HL-60 (cell line): ENCODE measurements at regions not wholly inside any gene's neighbourhood (a gene's known extent, or its start where the extent isn't known, plus 50 kb on each side); places are given as distances from the start of the nearest gene placed in this dataset.

Experiments used
- DNase-seq, 2 experiments: peaks; one replicate each; pipeline ENCODE4 v3.0.0-alpha.2; 2010 to 2020; ENCODE audit warnings: low read depth in 1 of 2, low spot score in 1 of 2
- H3K27ac ChIP-seq: fragments of 250-450 bp; sonication (Bioruptor Pico); replicated peaks from 2 replicates; pipeline ENCODE4 v1.5.1; 2020; ENCODE audit warnings: mild to moderate bottlenecking, moderate library complexity
- H3K27me3 ChIP-seq: fragments of 250-450 bp; sonication (Bioruptor Pico); 2 replicates; pipeline ENCODE4 v1.5.1; 2021; ENCODE audit warnings: mild to moderate bottlenecking, moderate library complexity; ENCODE audit not compliant: insufficient read depth, poor library complexity, severe bottlenecking
- H3K4me3 ChIP-seq: replicated peaks from 2 replicates; pipeline ENCODE4 v1.5.1; 2011; ENCODE audit warnings: mild to moderate bottlenecking, control low read depth, low read length; ENCODE audit not compliant: insufficient read depth
- CTCF ChIP-seq: IDR thresholded peaks from one replicate; pipeline ENCODE4 v1.5.1; 2011; ENCODE audit warnings: low read length, control low read depth, inconsistent platforms; ENCODE audit not compliant: insufficient read depth
- GABPA ChIP-seq: IDR thresholded peaks from 2 replicates; pipeline ENCODE4 v1.6.1; 2012; ENCODE audit warnings: low read depth
- POLR2AphosphoS5 ChIP-seq: IDR thresholded peaks from 2 replicates; pipeline ENCODE4 v1.6.1; 2012; ENCODE audit warnings: low read depth
- REST ChIP-seq: IDR thresholded peaks from 2 replicates; pipeline ENCODE4 v1.6.1; 2012; ENCODE audit warnings: low read depth; ENCODE audit not compliant: insufficient replicate concordance
- SPI1 ChIP-seq: IDR thresholded peaks from 2 replicates; pipeline ENCODE4 v1.6.1; 2012; ENCODE audit warnings: low read depth, mild to moderate bottlenecking, borderline replicate concordance

- no peak overlapping the region for H3K4me3 ChIP-seq
- no peaks in the 10 kb centered on the region for H3K27me3 ChIP-seq
- TF ChIP-seq GABPA (no peak), POLR2AphosphoS5 (no peak), SPI1 (no peak), REST (no peak), CTCF (no peak)
- no peak for DNase-seq
- H3K27ac ChIP-seq, result no peak overlapping the region
Measured at GRCh38 chr6:8659404-8660189, 224.3 kb upstream of the SLC35B3 start.

GRCh38 chr6:8658416-8658815 lies 223.1 kb upstream of the SLC35B3 start:
- Histone ChIP-seq H3K27me3 (no peaks in the 10 kb centered on the region), H3K4me3 (no peak overlapping the region), H3K27ac (no peak overlapping the region)
- no peak for TF ChIP-seq GABPA
- no peak for TF ChIP-seq CTCF
- no peak for TF ChIP-seq POLR2AphosphoS5
- TF ChIP-seq SPI1, result no peak
- TF ChIP-seq REST, result no peak
- DNase-seq, result no peak

- H3K27me3 ChIP-seq, result no peaks in the 10 kb centered on the region
- no peak overlapping the region for H3K4me3 ChIP-seq
- TF ChIP-seq REST (no peak), GABPA (no peak), SPI1 (no peak), CTCF (no peak), POLR2AphosphoS5 (no peak)
- no peak overlapping the region for H3K27ac ChIP-seq
- DNase-seq, result no peak
Measured at GRCh38 chr6:8657522-8657921, 222.2 kb upstream of the SLC35B3 start.
